K562 (cell line): ENCODE measurements at regions not wholly inside any gene's neighbourhood (a gene's known extent, or its start where the extent isn't known, plus 50 kb on each side); places are given as distances from the start of the nearest gene placed in this dataset.

ENCODE experiments used
- ATAC-seq: fragments of 200-7000 bp; cut with Tn5 transposase; 3 replicates; pipeline ENCODE4 v1.9.1; 2020; ENCODE audit warnings: moderate library complexity
- BruUV-seq: library from RNA; stranded (reverse); fragments of 400-500 nt; replicated peaks from 2 replicates; lab custom pipeline; 2021; lab: Mats Ljungman, UMichigan
- CTCF ChIA-PET: fragments of 300-600 bp; formaldehyde crosslinking; extraction: SDS; loops from one replicate; lab custom pipeline; 2021; ENCODE audit warnings: low intra/inter-chr PET ratio; lab: Yijun Ruan, JAX
- POLR2A ChIA-PET: fragments of 300-600, 350-650 bp; sonication (Branson Sonifier 250); formaldehyde crosslinking; extraction: SDS; loops from one replicate; lab custom pipeline; 2021; ENCODE audit warnings: antibody characterized with exemption, inconsistent platforms; lab: Yijun Ruan, JAX
- DNase-seq, 4 experiments: peaks; one replicate each; pipeline versions ENCODE4 v3.0.0 to v3.0.0-alpha.2; 2011 to 2018; ENCODE audit warnings: low spot score in 3 of 4, mixed read lengths in 3 of 4; ENCODE audit errors: extremely low read depth in 1 of 4
- FAIRE-seq: peaks from 2 replicates; lab custom pipeline; 2011; peaks lifted over from hg19 to GRCh38; lab: Jason Lieb, UNC
- H2AFZ ChIP-seq: 2 replicates; pipeline ENCODE4 v1.6.0; 2011; ENCODE audit warnings: low read depth, low read length, control low read depth, inconsistent platforms
- H3K27ac ChIP-seq: fragments of 200-600 bp; 3 replicates; pipeline ENCODE4 v1.8.0; 2011; ENCODE audit warnings: low read depth, mild to moderate bottlenecking, control low read depth, inconsistent platforms, low read length, moderate library complexity, mixed read lengths; ENCODE audit errors: extremely low read depth
- H3K27me3 ChIP-seq, 2 experiments: fragments of 300-600 bp in 1 of 2; 2 replicates in 1 of 2; 3 replicates in 1 of 2; pipeline versions ENCODE4 v1.6.0 to v1.8.0; 2011; ENCODE audit warnings: inconsistent platforms in 2 of 2, low read length in 2 of 2, mild to moderate bottlenecking in 1 of 2, mixed read lengths in 1 of 2, moderate library complexity in 1 of 2; ENCODE audit not compliant: control insufficient read depth in 2 of 2, insufficient read depth in 2 of 2
- H3K36me3 ChIP-seq: fragments of 300-600 bp; 3 replicates; pipeline ENCODE4 v1.8.0; 2011; ENCODE audit warnings: mild to moderate bottlenecking, low read length, inconsistent platforms; ENCODE audit not compliant: control insufficient read depth, insufficient read depth
- H3K4me1 ChIP-seq, 2 experiments: fragments of 200-600 bp in 1 of 2; replicated peaks in 1 of 2; 2 replicates in 1 of 2; 3 replicates in 1 of 2; pipeline versions ENCODE4 v1.5.1 to v1.8.0; 2011; ENCODE audit warnings: inconsistent platforms in 2 of 2, low read length in 2 of 2, mild to moderate bottlenecking in 1 of 2, mixed read lengths in 1 of 2, moderate library complexity in 1 of 2; ENCODE audit not compliant: control insufficient read depth in 2 of 2, insufficient read depth in 2 of 2
- H3K4me2 ChIP-seq: 2 replicates; pipeline ENCODE4 v1.6.1; 2011; ENCODE audit warnings: low read length, control low read depth, inconsistent platforms, mixed read lengths; ENCODE audit not compliant: insufficient read depth
- H3K4me3 ChIP-seq: fragments of 200-600 bp; sonication (generic), shearing (Covaris generic); 2 replicates; pipeline ENCODE4 v1.5.1; 2016; ENCODE audit warnings: control low read depth, inconsistent platforms
- H3K79me2 ChIP-seq: fragments of 200-600 bp; 3 replicates; pipeline ENCODE4 v1.8.0; 2011; ENCODE audit warnings: low read length, inconsistent platforms; ENCODE audit not compliant: control insufficient read depth, insufficient read depth
- H3K9ac ChIP-seq, 2 experiments: 2 replicates each; pipeline versions ENCODE4 v1.6.0 to v1.6.1; 2011; ENCODE audit warnings: low read depth in 2 of 2, low read length in 2 of 2, control low read depth in 1 of 2, inconsistent platforms in 1 of 2, mild to moderate bottlenecking in 1 of 2, mixed read lengths in 1 of 2; ENCODE audit not compliant: insufficient read depth in 1 of 2
- H3K9me1 ChIP-seq: one replicate; pipeline ENCODE4 v1.6.0; 2011; ENCODE audit warnings: inconsistent platforms, mild to moderate bottlenecking, low read length, moderate library complexity; ENCODE audit not compliant: control insufficient read depth, insufficient read depth
- H3K9me3 ChIP-seq: replicated peaks from 2 replicates; pipeline ENCODE4 v1.5.1; 2011; ENCODE audit warnings: low read depth, low read length, inconsistent platforms; ENCODE audit not compliant: control insufficient read depth, insufficient read depth
- H4K20me1 ChIP-seq: replicated peaks from 2 replicates; pipeline ENCODE4 v1.6.1; 2011; ENCODE audit warnings: low read length, inconsistent platforms, mixed read lengths; ENCODE audit not compliant: control insufficient read depth, insufficient read depth
- ATF7 ChIP-seq: fragments of 450-650 bp; IDR thresholded peaks from 2 replicates; pipeline ENCODE4 v1.7.1; 2014; ENCODE audit warnings: mild to moderate bottlenecking, moderate library complexity
- CTBP1 ChIP-seq: fragments of 450-650 bp; IDR thresholded peaks from 2 replicates; pipeline ENCODE4 v1.6.1; 2016; ENCODE audit warnings: borderline replicate concordance
- GTF2A2 ChIP-seq: IDR thresholded peaks from 2 replicates; pipeline ENCODE4 v1.6.1; 2016; ENCODE audit warnings: mild to moderate bottlenecking, missing genetic modification characterization, missing compliant biosample characterization
- HNRNPLL ChIP-seq: fragments of 200-400 bp; formaldehyde crosslinking; IDR thresholded peaks from 2 replicates; pipeline ENCODE4 v1.6.1; 2017; ENCODE audit warnings: low read length, low read depth, mild to moderate bottlenecking; ENCODE audit not compliant: poor library complexity, severe bottlenecking
- LARP7 ChIP-seq: fragments of 450-650 bp; IDR thresholded peaks from 2 replicates; pipeline ENCODE4 v1.6.1; 2016
- MBD2 ChIP-seq: sonication (generic); IDR thresholded peaks from 2 replicates; pipeline ENCODE4 v1.6.1; 2016; ENCODE audit warnings: low read depth, borderline replicate concordance
- POLR3A ChIP-seq: IDR thresholded peaks from 2 replicates; pipeline ENCODE4 v1.6.1; 2011; ENCODE audit warnings: borderline replicate concordance, mild to moderate bottlenecking, moderate library complexity; ENCODE audit not compliant: insufficient read length, insufficient read depth; ENCODE audit errors: extremely low read depth
- RBM34 ChIP-seq: fragments of 200-400 bp; formaldehyde crosslinking; IDR thresholded peaks from 2 replicates; pipeline ENCODE4 v1.6.1; 2018; ENCODE audit warnings: low read length, borderline replicate concordance; ENCODE audit not compliant: insufficient read depth
- SAFB2 ChIP-seq: fragments of 200-400 bp; formaldehyde crosslinking; IDR thresholded peaks from 2 replicates; pipeline ENCODE4 v1.6.1; 2018; ENCODE audit warnings: borderline replicate concordance, low read length, low read depth, moderate library complexity; ENCODE audit not compliant: severe bottlenecking
- SPI1 ChIP-seq: IDR thresholded peaks from 2 replicates; pipeline ENCODE4 v1.6.1; 2011; ENCODE audit warnings: low read depth, low read length, control low read depth, borderline replicate concordance
- ZNF589 ChIP-seq: fragments of 200-800 bp; sonication (Bioruptor generic); IDR thresholded peaks from 2 replicates; pipeline ENCODE4 v1.6.1; 2016; ENCODE audit warnings: low read depth, missing genetic modification characterization, missing compliant biosample characterization
- ZNF79 ChIP-seq: fragments of 250-450 bp; sonication (Bioruptor Pico); IDR thresholded peaks from 2 replicates; pipeline ENCODE4 v1.4.0; 2020; ENCODE audit warnings: low read depth, mild to moderate bottlenecking, moderate library complexity
- WGBS: fragments of 100-300 bp; shearing (Covaris generic); methylation state at CpG from one replicate; pipeline ENCODE4 v1.1.6; 2016; ENCODE audit warnings: low coverage, mixed read lengths; ENCODE audit not compliant: insufficient coverage; ENCODE audit errors: missing lambda C conversion rate; 5-methylcytosine and 5-hydroxymethylcytosine counted together
- in situ Hi-C: fragments of 300-500 bp; cut with MboI; formaldehyde crosslinking; loops from 4 replicates; pipeline ENCODE4 v1.15.0; 2018; ENCODE audit warnings: inconsistent platforms, mixed read lengths
- intact Hi-C: fragments of 100-400 bp; cut with micrococcal nuclease; formaldehyde crosslinking; loops from 2 replicates; pipeline ENCODE4 v1.14.2; 2022
- TF ChIP-seq, protein P1 (sequence below), 3 experiments: IDR thresholded peaks in 2 of 3; conservative IDR thresholded peaks in 1 of 3; 2 replicates each; pipeline ENCODE4 v1.5.1; 2011 to 2012; ENCODE audit warnings: low read length in 3 of 3, mild to moderate bottlenecking in 3 of 3, control low read depth in 2 of 3, improper control_type of control experiment in 1 of 3, inconsistent platforms in 1 of 3, low read depth in 1 of 3, mixed read lengths in 1 of 3, moderate library complexity in 1 of 3; ENCODE audit not compliant: insufficient read depth in 2 of 3
- TF ChIP-seq, protein P2 (sequence below), 2 experiments: IDR thresholded peaks in 1 of 2; conservative IDR thresholded peaks in 1 of 2; 2 replicates each; pipeline ENCODE4 v1.6.1; 2016; ENCODE audit warnings: low read depth in 2 of 2, mild to moderate bottlenecking in 1 of 2, missing compliant biosample characterization in 1 of 2, missing genetic modification characterization in 1 of 2, moderate library complexity in 1 of 2
- TF ChIP-seq, protein P3 (sequence below): fragments of 450-650 bp; conservative IDR thresholded peaks from 2 replicates; pipeline ENCODE4 v1.6.1; 2016; ENCODE audit warnings: missing genetic modification characterization, low read depth, mild to moderate bottlenecking, missing compliant biosample characterization, moderate library complexity

DNA sequence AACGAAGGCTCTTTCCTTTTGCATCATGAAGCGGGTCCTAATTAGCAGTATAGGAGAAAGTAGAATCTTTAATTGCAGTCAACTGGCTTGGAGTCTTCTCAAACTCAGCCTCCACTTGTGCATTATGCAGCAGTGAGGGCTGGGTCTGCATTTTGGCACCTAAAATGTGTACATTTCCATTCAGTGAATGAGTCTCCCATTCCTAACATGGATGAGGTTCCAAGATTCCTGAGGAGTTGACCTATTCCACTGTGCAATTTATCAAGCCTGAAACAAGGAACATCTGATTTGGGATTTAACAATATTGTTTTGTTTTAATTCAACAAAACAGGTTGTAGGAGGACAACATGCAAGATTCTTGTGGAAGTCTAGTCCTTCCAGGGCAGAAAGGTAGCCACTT lies 171.8 kb upstream of the S1PR3 start:
- in situ Hi-C loops = no loop called here
- no peaks in the 10 kb centered on the region for H3K9me3 ChIP-seq
- ChIA-PET CTCF (no interaction called here), POLR2A (no interaction called here)
- ATAC-seq = no peak
- BruUV-seq = no TSS peak
- H4K20me1 ChIP-seq = no peaks in the 10 kb centered on the region; the same call in 1 of the 2 replicates
- WGBS = 61% methylated on average over 2 of the region's 2 CpGs
- no peak overlapping the region for H3K9ac ChIP-seq
- no peaks in the 10 kb centered on the region; a peak in 1 of 5 replicates for H3K27me3 ChIP-seq
- H3K4me1 ChIP-seq = no peaks in the 10 kb centered on the region; a peak in 1 of 5 replicates
- no peak overlapping the region for H3K4me2 ChIP-seq
- intact Hi-C loops = no loop called here
- no peak overlapping the region for H2AFZ ChIP-seq
- DNase-seq = no peak
- no peak for FAIRE-seq
- H3K27ac ChIP-seq = no peak overlapping the region
- no peaks in the 10 kb centered on the region for H3K79me2 ChIP-seq
- H3K36me3 ChIP-seq = no peaks in the 10 kb centered on the region
- H3K9me1 ChIP-seq = no peaks in the 10 kb centered on the region
- no peak overlapping the region for H3K4me3 ChIP-seq
- TF ChIP-seq ZNF589 (no peak), LARP7 (no peak), SAFB2 (no peak), ATF7 (no peak), RBM34 (no peak), GTF2A2 (tag) (no peak), POLR3A (no peak), HNRNPLL (no peak), ZNF79 (no peak), MBD2 (no peak), CTBP1 (no peak), SPI1 (no peak)
- TF ChIP-seq, protein P1, sequence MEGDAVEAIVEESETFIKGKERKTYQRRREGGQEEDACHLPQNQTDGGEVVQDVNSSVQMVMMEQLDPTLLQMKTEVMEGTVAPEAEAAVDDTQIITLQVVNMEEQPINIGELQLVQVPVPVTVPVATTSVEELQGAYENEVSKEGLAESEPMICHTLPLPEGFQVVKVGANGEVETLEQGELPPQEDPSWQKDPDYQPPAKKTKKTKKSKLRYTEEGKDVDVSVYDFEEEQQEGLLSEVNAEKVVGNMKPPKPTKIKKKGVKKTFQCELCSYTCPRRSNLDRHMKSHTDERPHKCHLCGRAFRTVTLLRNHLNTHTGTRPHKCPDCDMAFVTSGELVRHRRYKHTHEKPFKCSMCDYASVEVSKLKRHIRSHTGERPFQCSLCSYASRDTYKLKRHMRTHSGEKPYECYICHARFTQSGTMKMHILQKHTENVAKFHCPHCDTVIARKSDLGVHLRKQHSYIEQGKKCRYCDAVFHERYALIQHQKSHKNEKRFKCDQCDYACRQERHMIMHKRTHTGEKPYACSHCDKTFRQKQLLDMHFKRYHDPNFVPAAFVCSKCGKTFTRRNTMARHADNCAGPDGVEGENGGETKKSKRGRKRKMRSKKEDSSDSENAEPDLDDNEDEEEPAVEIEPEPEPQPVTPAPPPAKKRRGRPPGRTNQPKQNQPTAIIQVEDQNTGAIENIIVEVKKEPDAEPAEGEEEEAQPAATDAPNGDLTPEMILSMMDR (IDR thresholded peaks at IDR 0.05 in 2 of 3, conservative IDR thresholded peaks at IDR 0.05 in 1 of 3; ENCODE audit: insufficient read depth in 2 of 3, low read depth in 1 of 3, low read length in 3 of 3) = no peak
- TF ChIP-seq, protein P2, sequence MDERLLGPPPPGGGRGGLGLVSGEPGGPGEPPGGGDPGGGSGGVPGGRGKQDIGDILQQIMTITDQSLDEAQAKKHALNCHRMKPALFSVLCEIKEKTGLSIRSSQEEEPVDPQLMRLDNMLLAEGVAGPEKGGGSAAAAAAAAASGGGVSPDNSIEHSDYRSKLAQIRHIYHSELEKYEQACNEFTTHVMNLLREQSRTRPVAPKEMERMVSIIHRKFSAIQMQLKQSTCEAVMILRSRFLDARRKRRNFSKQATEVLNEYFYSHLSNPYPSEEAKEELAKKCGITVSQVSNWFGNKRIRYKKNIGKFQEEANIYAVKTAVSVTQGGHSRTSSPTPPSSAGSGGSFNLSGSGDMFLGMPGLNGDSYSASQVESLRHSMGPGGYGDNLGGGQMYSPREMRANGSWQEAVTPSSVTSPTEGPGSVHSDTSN (CRISPR knock-in tag; IDR thresholded peaks at IDR 0.05; ENCODE audit: low read depth) = no peak
- TF ChIP-seq, protein P2 (tag; conservative IDR thresholded peaks at IDR 0.05; ENCODE audit: low read depth) = no peak
- TF ChIP-seq, protein P3, sequence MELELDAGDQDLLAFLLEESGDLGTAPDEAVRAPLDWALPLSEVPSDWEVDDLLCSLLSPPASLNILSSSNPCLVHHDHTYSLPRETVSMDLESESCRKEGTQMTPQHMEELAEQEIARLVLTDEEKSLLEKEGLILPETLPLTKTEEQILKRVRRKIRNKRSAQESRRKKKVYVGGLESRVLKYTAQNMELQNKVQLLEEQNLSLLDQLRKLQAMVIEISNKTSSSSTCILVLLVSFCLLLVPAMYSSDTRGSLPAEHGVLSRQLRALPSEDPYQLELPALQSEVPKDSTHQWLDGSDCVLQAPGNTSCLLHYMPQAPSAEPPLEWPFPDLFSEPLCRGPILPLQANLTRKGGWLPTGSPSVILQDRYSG (tag) = no peak
